ENCODE measurements at regions not wholly inside any gene's neighbourhood (a gene's known extent, or its start where the extent isn't known, plus 50 kb on each side); places are given as distances from the start of the nearest gene placed in this dataset.

DNA sequence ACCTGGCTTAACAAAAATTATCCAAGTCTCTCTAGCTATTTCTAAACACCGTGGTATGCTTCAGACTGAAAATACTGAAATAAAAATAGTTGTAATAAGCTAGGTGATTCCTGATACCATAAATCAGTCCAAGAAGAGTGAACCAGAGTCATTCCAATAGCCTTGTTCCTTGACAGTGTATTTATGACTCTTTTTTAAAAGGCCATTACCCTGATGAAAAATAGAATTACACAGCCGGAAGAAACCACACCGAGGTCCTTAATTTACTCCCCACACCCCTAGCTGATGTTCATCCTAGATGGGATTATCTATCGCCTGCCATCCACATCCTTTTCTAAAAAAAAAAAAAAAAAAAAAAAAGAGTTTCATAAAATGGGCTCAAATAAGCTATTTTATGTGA is 457.6 kb upstream of the GRAMD2B start:
- TF ChIP-seq, protein P1, sequence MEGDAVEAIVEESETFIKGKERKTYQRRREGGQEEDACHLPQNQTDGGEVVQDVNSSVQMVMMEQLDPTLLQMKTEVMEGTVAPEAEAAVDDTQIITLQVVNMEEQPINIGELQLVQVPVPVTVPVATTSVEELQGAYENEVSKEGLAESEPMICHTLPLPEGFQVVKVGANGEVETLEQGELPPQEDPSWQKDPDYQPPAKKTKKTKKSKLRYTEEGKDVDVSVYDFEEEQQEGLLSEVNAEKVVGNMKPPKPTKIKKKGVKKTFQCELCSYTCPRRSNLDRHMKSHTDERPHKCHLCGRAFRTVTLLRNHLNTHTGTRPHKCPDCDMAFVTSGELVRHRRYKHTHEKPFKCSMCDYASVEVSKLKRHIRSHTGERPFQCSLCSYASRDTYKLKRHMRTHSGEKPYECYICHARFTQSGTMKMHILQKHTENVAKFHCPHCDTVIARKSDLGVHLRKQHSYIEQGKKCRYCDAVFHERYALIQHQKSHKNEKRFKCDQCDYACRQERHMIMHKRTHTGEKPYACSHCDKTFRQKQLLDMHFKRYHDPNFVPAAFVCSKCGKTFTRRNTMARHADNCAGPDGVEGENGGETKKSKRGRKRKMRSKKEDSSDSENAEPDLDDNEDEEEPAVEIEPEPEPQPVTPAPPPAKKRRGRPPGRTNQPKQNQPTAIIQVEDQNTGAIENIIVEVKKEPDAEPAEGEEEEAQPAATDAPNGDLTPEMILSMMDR (conservative IDR thresholded peaks at IDR 0.05; ENCODE audit: low read depth, low read length), result no peak
- TF ChIP-seq EZH2 (IDR thresholded peaks at IDR 0.05; ENCODE audit: low read length, unreplicated experiment), result no peak
- no peak for TF ChIP-seq EZH2phosphoT487 (IDR thresholded peaks at IDR 0.05; ENCODE audit: borderline replicate concordance, low read length)
